ENCODE measurements at regions not wholly inside any gene's neighbourhood (a gene's known extent, or its start where the extent isn't known, plus 50 kb on each side); places are given as distances from the start of the nearest gene placed in this dataset.

DNA sequence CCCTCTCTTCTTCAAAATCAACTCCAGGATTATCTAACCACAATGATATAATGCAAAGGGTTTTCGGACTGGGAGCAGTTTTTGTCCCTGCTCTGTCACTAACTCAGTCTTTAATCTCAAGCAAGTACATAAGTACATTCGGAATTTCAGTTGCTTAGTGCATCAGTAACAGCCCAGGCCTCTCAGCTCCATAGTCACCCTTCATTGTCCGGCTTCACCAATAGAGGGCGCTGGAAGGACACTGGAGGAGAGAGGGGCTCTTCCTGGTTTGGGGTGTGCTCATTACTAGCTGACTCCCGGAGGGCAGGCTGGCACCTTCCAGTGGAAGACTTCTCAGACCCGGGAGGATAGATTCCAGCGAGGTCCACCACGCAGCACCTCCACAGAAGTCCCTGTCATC is 90.4 kb upstream of the PDGFD start:
- H3K27ac ChIP-seq, result no peak overlapping the region
- H3K27me3 ChIP-seq, result no peaks in the 10 kb centered on the region
- TF ChIP-seq, protein P1, sequence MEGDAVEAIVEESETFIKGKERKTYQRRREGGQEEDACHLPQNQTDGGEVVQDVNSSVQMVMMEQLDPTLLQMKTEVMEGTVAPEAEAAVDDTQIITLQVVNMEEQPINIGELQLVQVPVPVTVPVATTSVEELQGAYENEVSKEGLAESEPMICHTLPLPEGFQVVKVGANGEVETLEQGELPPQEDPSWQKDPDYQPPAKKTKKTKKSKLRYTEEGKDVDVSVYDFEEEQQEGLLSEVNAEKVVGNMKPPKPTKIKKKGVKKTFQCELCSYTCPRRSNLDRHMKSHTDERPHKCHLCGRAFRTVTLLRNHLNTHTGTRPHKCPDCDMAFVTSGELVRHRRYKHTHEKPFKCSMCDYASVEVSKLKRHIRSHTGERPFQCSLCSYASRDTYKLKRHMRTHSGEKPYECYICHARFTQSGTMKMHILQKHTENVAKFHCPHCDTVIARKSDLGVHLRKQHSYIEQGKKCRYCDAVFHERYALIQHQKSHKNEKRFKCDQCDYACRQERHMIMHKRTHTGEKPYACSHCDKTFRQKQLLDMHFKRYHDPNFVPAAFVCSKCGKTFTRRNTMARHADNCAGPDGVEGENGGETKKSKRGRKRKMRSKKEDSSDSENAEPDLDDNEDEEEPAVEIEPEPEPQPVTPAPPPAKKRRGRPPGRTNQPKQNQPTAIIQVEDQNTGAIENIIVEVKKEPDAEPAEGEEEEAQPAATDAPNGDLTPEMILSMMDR (IDR thresholded peaks at IDR 0.05), result peak in 1 of 2 donors; percentile 33
- H3K36me3 ChIP-seq, result no peaks in the 10 kb centered on the region
- H3K9me3 ChIP-seq, result no peaks in the 10 kb centered on the region
- no peaks in the 10 kb centered on the region for H3K4me1 ChIP-seq
- no peak overlapping the region for H3K4me3 ChIP-seq
- no peak for DNase-seq (ENCODE audit: low spot score)

DNA sequence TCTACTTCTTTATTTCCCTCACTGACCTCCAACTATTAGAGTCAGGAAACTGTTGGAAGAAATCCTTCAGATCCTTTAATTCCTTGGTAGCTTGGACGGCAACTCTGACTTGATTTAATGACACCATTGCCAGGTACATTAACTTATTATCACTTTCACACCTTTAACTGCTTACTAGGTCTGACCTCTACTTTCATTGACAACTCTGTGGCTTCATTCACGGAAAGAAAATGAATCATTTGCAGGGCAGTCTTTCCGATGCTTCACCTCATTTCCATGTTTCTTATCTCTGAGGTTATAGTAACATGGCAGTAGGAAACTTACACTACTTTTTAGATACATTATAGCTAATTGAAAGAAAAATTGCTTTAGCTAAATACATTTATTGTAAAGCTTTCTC is 82.6 kb upstream of the PDGFD start:
- DNase-seq (ENCODE audit: low spot score), result no peak
- H3K9me3 ChIP-seq, result no peaks in the 10 kb centered on the region
- TF ChIP-seq, protein P1 (IDR thresholded peaks at IDR 0.05), result no peak

DNA sequence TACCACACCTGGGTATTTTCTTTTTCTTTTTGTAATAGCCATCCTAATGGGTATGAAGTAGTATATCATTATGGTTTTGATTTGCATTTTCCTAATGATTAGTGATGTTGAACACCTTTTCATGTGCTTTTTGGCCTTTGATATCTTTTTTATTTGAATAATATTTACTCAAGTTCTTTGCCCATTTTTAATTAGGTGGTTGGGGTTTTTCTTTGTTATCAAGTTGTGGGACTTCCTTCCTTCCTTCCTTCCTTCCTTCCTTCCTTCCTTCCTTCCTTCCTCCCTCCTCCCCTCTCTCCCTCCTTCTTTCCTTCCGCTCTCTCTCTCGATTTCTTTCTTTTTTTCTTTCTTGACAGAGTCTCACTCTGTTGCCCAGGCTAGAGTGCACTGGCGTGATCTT is 75.0 kb upstream of the PDGFD start:
- no peaks in the 10 kb centered on the region for H3K4me1 ChIP-seq
- no peak overlapping the region for H3K4me3 ChIP-seq
- H3K36me3 ChIP-seq, result no peaks in the 10 kb centered on the region
- no peaks in the 10 kb centered on the region for H3K9me3 ChIP-seq
- H3K27me3 ChIP-seq, result peaks cover 0 to 3% of the 10 kb centered on the region in 2 donors
- TF ChIP-seq, protein P1 (IDR thresholded peaks at IDR 0.05), result no peak
- H3K27ac ChIP-seq, result no peak overlapping the region
- no peak for DNase-seq (ENCODE audit: low spot score)

More for the DNA sequence above, 82.6 kb upstream of the PDGFD start:
- H3K36me3 ChIP-seq, result no peaks in the 10 kb centered on the region
- H3K4me1 ChIP-seq, result no peaks in the 10 kb centered on the region
- H3K27me3 ChIP-seq, result peaks cover 0 to 3% of the 10 kb centered on the region in 2 donors
- H3K27ac ChIP-seq, result no peak overlapping the region
- H3K4me3 ChIP-seq, result no peak overlapping the region

DNA sequence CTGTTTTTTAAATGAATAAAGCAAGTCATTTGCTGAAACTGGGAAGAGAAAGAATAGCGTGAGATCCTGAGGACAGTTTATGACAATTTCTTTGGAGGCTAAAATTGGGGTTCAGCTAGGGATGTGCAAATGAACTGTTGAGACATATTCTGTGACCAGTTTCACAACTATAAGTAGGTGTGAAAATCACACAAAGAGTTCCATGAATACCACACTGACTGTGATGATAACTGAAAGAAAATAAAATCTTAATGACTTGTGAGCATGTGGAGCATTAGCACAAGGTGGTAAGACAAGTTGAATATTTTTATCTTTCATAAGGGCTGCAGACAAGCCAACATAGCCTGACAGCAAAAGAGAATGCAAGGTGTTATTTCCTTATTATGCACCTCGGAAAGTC is 61.1 kb upstream of the PDGFD start:
- TF ChIP-seq, protein P1 (IDR thresholded peaks at IDR 0.05), result no peak
- Histone ChIP-seq H3K27ac (no peak overlapping the region), H3K9me3 (no peaks in the 10 kb centered on the region), H3K36me3 (no peaks in the 10 kb centered on the region), H3K27me3 (no peaks in the 10 kb centered on the region), H3K4me3 (no peak overlapping the region), H3K4me1 (no peaks in the 10 kb centered on the region)
- no peak for DNase-seq (ENCODE audit: low spot score)

DNA sequence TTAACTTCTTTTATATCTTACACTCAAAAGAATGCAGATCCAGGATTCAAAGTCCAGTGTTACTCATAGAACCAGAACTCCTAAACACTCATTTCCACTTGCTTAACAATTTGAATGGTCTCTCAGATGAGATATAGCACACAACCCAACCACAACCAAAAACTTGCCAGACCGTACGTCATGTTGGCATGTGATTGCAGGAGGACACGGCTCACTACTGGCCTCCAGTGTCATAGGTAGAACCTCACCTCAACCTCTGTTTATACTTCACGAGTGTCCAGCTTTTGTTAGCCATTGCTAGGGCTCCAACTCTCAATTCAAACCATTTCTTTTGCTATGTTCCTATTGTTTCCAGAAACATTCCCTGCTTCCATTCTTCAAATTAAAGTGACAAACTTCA is 58.5 kb upstream of the PDGFD start:
- H3K27ac ChIP-seq, result no peak overlapping the region
- TF ChIP-seq, protein P1 (IDR thresholded peaks at IDR 0.05), result no peak
- H3K9me3 ChIP-seq, result no peaks in the 10 kb centered on the region
- no peaks in the 10 kb centered on the region for H3K36me3 ChIP-seq
- no peak for DNase-seq (ENCODE audit: low spot score)
- no peaks in the 10 kb centered on the region for H3K4me1 ChIP-seq
- no peaks in the 10 kb centered on the region for H3K27me3 ChIP-seq
- no peak overlapping the region for H3K4me3 ChIP-seq

DNA sequence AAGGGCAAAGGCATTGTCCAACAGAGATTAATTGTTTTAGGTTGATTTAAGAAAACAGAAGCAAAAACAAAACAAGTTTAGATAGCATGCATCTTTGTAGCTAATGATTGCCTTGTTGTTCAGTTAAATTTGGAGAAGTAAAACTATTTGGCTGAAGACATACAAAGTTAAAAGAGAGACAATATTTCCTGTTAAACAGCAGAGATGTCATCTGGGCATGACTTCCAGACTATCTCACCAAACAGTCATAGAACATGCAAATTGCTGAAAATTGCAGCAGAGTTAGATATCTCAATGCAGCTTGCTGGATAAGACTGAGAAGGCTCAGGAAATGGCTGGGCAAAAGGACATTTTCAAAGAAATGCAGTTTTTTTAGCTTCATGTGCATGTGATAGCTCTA is 57.5 kb upstream of the PDGFD start:
- H3K27ac ChIP-seq, result no peak overlapping the region
- no peaks in the 10 kb centered on the region for H3K36me3 ChIP-seq
- no peaks in the 10 kb centered on the region for H3K9me3 ChIP-seq
- H3K4me3 ChIP-seq, result no peak overlapping the region
- no peaks in the 10 kb centered on the region for H3K4me1 ChIP-seq
- DNase-seq (ENCODE audit: low spot score), result no peak
- TF ChIP-seq, protein P1 (IDR thresholded peaks at IDR 0.05), result no peak
- H3K27me3 ChIP-seq, result no peaks in the 10 kb centered on the region
